ENCODE measurements at regions not wholly inside any gene's neighbourhood (a gene's known extent, or its start where the extent isn't known, plus 50 kb on each side); places are given as distances from the start of the nearest gene placed in this dataset.

DNA sequence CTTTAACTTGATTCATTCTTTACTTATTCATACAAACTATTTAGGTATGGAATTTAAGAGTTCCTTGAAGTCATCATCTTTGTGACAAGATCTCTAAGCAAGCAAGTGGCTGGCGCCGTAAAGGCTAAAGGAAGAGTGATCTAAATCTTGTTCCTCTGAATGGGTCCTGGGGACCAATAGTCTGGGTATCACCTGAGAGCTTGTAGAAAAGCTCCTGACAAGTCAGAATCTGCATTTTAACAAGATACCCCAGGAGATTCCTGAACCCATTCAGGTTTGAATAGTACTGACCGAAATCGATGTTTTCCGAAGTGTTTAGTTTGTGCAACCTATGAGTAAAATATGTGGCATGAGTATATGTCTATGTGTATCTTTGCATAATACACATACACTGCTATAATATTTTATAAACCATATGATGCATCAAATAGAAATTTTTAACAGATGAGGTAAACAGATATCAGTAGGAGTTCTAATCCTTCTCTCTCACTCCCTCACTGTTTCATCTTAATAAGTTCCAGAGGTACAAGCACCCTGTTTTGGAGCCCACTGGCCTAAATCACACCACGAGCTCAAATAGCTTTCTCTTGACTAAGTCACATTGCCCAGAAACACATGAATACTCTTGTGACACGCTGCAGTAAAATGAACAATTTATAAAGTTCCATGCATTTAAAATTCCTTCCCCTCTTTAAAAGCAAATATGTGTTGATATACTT, 170.0 kb downstream of the RELL1 start:
- no peaks in the 10 kb centered on the region for H3K9me3 ChIP-seq (ENCODE audit: control insufficient read depth in 4 of 4, low read length in 3 of 4)
- WGBS: 93% methylated on average over 7 of the region's 7 CpGs
- peaks cover 0 to 4% (median 0%) of the 10 kb centered on the region in 4 donors for H3K36me3 ChIP-seq (ENCODE audit: control insufficient read depth in 4 of 4, insufficient read depth in 3 of 4, low read depth in 1 of 4, low read length in 3 of 4)
- TF ChIP-seq, protein P1, sequence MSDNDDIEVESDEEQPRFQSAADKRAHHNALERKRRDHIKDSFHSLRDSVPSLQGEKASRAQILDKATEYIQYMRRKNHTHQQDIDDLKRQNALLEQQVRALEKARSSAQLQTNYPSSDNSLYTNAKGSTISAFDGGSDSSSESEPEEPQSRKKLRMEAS (IDR thresholded peaks at IDR 0.05): no peak
- TF ChIP-seq, protein P2, sequence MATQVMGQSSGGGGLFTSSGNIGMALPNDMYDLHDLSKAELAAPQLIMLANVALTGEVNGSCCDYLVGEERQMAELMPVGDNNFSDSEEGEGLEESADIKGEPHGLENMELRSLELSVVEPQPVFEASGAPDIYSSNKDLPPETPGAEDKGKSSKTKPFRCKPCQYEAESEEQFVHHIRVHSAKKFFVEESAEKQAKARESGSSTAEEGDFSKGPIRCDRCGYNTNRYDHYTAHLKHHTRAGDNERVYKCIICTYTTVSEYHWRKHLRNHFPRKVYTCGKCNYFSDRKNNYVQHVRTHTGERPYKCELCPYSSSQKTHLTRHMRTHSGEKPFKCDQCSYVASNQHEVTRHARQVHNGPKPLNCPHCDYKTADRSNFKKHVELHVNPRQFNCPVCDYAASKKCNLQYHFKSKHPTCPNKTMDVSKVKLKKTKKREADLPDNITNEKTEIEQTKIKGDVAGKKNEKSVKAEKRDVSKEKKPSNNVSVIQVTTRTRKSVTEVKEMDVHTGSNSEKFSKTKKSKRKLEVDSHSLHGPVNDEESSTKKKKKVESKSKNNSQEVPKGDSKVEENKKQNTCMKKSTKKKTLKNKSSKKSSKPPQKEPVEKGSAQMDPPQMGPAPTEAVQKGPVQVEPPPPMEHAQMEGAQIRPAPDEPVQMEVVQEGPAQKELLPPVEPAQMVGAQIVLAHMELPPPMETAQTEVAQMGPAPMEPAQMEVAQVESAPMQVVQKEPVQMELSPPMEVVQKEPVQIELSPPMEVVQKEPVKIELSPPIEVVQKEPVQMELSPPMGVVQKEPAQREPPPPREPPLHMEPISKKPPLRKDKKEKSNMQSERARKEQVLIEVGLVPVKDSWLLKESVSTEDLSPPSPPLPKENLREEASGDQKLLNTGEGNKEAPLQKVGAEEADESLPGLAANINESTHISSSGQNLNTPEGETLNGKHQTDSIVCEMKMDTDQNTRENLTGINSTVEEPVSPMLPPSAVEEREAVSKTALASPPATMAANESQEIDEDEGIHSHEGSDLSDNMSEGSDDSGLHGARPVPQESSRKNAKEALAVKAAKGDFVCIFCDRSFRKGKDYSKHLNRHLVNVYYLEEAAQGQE (IDR thresholded peaks at IDR 0.05): no peak
- TF ChIP-seq, protein P3, sequence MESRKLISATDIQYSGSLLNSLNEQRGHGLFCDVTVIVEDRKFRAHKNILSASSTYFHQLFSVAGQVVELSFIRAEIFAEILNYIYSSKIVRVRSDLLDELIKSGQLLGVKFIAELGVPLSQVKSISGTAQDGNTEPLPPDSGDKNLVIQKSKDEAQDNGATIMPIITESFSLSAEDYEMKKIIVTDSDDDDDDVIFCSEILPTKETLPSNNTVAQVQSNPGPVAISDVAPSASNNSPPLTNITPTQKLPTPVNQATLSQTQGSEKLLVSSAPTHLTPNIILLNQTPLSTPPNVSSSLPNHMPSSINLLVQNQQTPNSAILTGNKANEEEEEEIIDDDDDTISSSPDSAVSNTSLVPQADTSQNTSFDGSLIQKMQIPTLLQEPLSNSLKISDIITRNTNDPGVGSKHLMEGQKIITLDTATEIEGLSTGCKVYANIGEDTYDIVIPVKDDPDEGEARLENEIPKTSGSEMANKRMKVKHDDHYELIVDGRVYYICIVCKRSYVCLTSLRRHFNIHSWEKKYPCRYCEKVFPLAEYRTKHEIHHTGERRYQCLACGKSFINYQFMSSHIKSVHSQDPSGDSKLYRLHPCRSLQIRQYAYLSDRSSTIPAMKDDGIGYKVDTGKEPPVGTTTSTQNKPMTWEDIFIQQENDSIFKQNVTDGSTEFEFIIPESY (IDR thresholded peaks at IDR 0.05): no peak
- H3K27me3 ChIP-seq (ENCODE audit: control insufficient read depth in 4 of 4, insufficient read depth in 4 of 4, low read length in 3 of 4): no peaks in the 10 kb centered on the region
- H3K9ac ChIP-seq (ENCODE audit: low read depth in 1 of 2, low read length in 2 of 2): no peak overlapping the region
- no peak overlapping the region for H3K4me3 ChIP-seq (ENCODE audit: low read depth in 1 of 3, low read length in 3 of 3)
- peaks cover 0 to 2% (median under 1%) of the 10 kb centered on the region in 4 donors for H3K4me1 ChIP-seq (ENCODE audit: control insufficient read depth in 4 of 4, insufficient read depth in 4 of 4, low read length in 3 of 4)
- H3K27ac ChIP-seq (ENCODE audit: low read depth in 1 of 2, low read length in 2 of 2): no peak overlapping the region
- no peak for DNase-seq (ENCODE audit: low spot score)

DNA sequence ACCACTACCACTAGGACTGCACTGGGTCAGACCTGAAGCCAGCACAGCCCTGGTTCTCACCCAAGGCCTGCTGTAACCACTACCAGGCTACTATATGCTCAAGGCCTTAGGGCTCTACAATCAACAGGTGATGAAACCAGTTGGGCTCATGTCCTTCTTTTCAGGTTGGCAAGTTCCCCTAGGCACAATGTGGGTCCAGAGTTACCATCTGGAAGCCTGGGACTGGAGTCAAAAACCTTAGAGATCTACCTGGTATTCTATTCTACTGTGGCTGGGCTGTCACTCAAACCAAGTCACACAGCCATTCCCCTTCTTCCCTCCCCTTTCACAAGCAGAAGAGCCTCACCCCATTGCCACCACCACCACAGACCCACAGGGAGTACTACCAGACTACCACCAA, 175.6 kb downstream of the RELL1 start:
- H3K27ac ChIP-seq (ENCODE audit: low read depth in 1 of 2, low read length in 2 of 2): no peak overlapping the region
- H3K9me3 ChIP-seq (ENCODE audit: control insufficient read depth in 4 of 4, low read length in 3 of 4): no peaks in the 10 kb centered on the region
- TF ChIP-seq, protein P1 (IDR thresholded peaks at IDR 0.05): no peak
- TF ChIP-seq, protein P3 (IDR thresholded peaks at IDR 0.05): no peak
- TF ChIP-seq GABPA (IDR thresholded peaks at IDR 0.05 in 1 of 2, conservative IDR thresholded peaks at IDR 0.05 in 1 of 2) (no peak), RXRA (IDR thresholded peaks at IDR 0.05) (no peak), YY1 (IDR thresholded peaks at IDR 0.05) (no peak), NR2F2 (IDR thresholded peaks at IDR 0.05) (no peak), TAF1 (conservative IDR thresholded peaks at IDR 0.05) (no peak), HNF4G (IDR thresholded peaks at IDR 0.05) (no peak), JUND (IDR thresholded peaks at IDR 0.05) (no peak), FOXA1 (IDR thresholded peaks at IDR 0.05) (no peak), RAD21 (IDR thresholded peaks at IDR 0.05) (no peak), HNF4A (conservative IDR thresholded peaks at IDR 0.05) (no peak), FOXA2 (IDR thresholded peaks at IDR 0.05) (no peak), SP1 (IDR thresholded peaks at IDR 0.05) (no peak), EGR1 (IDR thresholded peaks at IDR 0.05; ENCODE audit: low read depth in 2 of 2) (no peak)
- TF ChIP-seq, protein P4, sequence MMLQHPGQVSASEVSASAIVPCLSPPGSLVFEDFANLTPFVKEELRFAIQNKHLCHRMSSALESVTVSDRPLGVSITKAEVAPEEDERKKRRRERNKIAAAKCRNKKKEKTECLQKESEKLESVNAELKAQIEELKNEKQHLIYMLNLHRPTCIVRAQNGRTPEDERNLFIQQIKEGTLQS (IDR thresholded peaks at IDR 0.05): no peak
- TF ChIP-seq, protein P2 (IDR thresholded peaks at IDR 0.05): no peak
- TF ChIP-seq, protein P5, sequence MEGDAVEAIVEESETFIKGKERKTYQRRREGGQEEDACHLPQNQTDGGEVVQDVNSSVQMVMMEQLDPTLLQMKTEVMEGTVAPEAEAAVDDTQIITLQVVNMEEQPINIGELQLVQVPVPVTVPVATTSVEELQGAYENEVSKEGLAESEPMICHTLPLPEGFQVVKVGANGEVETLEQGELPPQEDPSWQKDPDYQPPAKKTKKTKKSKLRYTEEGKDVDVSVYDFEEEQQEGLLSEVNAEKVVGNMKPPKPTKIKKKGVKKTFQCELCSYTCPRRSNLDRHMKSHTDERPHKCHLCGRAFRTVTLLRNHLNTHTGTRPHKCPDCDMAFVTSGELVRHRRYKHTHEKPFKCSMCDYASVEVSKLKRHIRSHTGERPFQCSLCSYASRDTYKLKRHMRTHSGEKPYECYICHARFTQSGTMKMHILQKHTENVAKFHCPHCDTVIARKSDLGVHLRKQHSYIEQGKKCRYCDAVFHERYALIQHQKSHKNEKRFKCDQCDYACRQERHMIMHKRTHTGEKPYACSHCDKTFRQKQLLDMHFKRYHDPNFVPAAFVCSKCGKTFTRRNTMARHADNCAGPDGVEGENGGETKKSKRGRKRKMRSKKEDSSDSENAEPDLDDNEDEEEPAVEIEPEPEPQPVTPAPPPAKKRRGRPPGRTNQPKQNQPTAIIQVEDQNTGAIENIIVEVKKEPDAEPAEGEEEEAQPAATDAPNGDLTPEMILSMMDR (IDR thresholded peaks at IDR 0.05; ENCODE audit: low read depth, low read length, missing input control): no peak

More for the DNA sequence above, 175.6 kb downstream of the RELL1 start:
- no peak for DNase-seq (ENCODE audit: low spot score)
- peaks cover 0 to 2% (median 0%) of the 10 kb centered on the region in 4 donors for H3K36me3 ChIP-seq (ENCODE audit: control insufficient read depth in 4 of 4, insufficient read depth in 3 of 4, low read depth in 1 of 4, low read length in 3 of 4)
- H3K4me1 ChIP-seq (ENCODE audit: control insufficient read depth in 4 of 4, insufficient read depth in 4 of 4, low read length in 3 of 4): no peaks in the 10 kb centered on the region
- no peak overlapping the region for H3K9ac ChIP-seq (ENCODE audit: low read depth in 1 of 2, low read length in 2 of 2)
- H3K27me3 ChIP-seq (ENCODE audit: control insufficient read depth in 4 of 4, insufficient read depth in 4 of 4, low read length in 3 of 4): no peaks in the 10 kb centered on the region
- H3K4me3 ChIP-seq (ENCODE audit: low read depth in 1 of 3, low read length in 3 of 3): no peak overlapping the region
